HCT116 (cell line): ENCODE measurements at regions not wholly inside any gene's neighbourhood (a gene's known extent, or its start where the extent isn't known, plus 50 kb on each side); places are given as distances from the start of the nearest gene placed in this dataset.

Source experiments
- ATAC-seq: fragments of 200-7000 bp; cut with Tn5 transposase; 2 replicates; pipeline ENCODE4 v1.9.1; 2020; ENCODE audit warnings: mild to moderate bottlenecking, moderate library complexity
- BruUV-seq: library from RNA; stranded (reverse); fragments of 400-500 nt; replicated peaks from 2 replicates; lab custom pipeline; 2021; lab: Mats Ljungman, UMichigan
- CTCF ChIA-PET: fragments of 300-600 bp; sonication (Branson Sonifier 250); formaldehyde crosslinking; loops from one replicate; lab custom pipeline; 2021; ENCODE audit warnings: antibody characterized with exemption; lab: Charles Lee
- POLR2A ChIA-PET: fragments of 300-600, 350-600 bp; sonication (Branson Sonifier 250); formaldehyde crosslinking; loops from one replicate; lab custom pipeline; 2021; ENCODE audit warnings: antibody characterized with exemption; lab: Charles Lee
- RAD21 ChIA-PET, 2 experiments: fragments of 300-600 bp; sonication (Branson Sonifier 250); formaldehyde crosslinking; loops; one replicate each; lab custom pipeline; 2023; ENCODE audit warnings: low total read pairs in 2 of 2; ENCODE audit not compliant: uncharacterized antibody in 2 of 2, unreplicated experiment in 2 of 2, low non-redundant PET in 1 of 2; lab: Charles Lee
- DNase-seq: peaks from one replicate; pipeline ENCODE4 v3.0.0-alpha.2; 2010; ENCODE audit warnings: low read depth, low spot score
- H2AFZ ChIP-seq: fragments of 200-600 bp; shearing (Covaris generic), sonication (generic); 2 replicates; pipeline ENCODE4 v1.6.1; 2017; ENCODE audit warnings: low read depth, mixed run types, mixed read lengths, antibody characterized with exemption, low read length; ENCODE audit not compliant: poor library complexity, severe bottlenecking
- H3K27ac ChIP-seq: 2 replicates; pipeline ENCODE4 v1.5.1; 2012; ENCODE audit warnings: low read depth, low read length
- H3K27me3 ChIP-seq: fragments of 200-600 bp; sonication (generic); 2 replicates; pipeline ENCODE4 v1.6.1; 2016; ENCODE audit warnings: mixed run types, low read length, mixed read lengths; ENCODE audit not compliant: insufficient read depth
- H3K36me3 ChIP-seq, 2 experiments: fragments of 200-500 bp in 1 of 2; fragments of 200-600 bp in 1 of 2; sonication (Bioruptor generic) in 1 of 2; sonication (generic) in 1 of 2; 2 replicates each; pipeline versions ENCODE4 v1.5.1 to v1.6.1; 2014 to 2016; ENCODE audit warnings: low read length in 2 of 2, inconsistent platforms in 1 of 2, mixed read lengths in 1 of 2, mixed run types in 1 of 2; ENCODE audit not compliant: insufficient read depth in 2 of 2, control insufficient read depth in 1 of 2
- H3K4me1 ChIP-seq, 2 experiments: fragments of 200-600 bp in 1 of 2; sonication (generic) in 1 of 2; 2 replicates each; pipeline versions ENCODE4 v1.5.1 to v1.6.1; 2012 to 2017; ENCODE audit warnings: low read length in 2 of 2, inconsistent platforms in 1 of 2, mild to moderate bottlenecking in 1 of 2, mixed read lengths in 1 of 2, mixed run types in 1 of 2, moderate library complexity in 1 of 2; ENCODE audit not compliant: insufficient read depth in 2 of 2, control insufficient read depth in 1 of 2
- H3K4me2 ChIP-seq: fragments of 200-600 bp; sonication (generic); 2 replicates; pipeline ENCODE4 v1.6.1; 2017; ENCODE audit warnings: mixed run types, low read length, mixed read lengths
- H3K4me3 ChIP-seq, 2 experiments: fragments of 200-600 bp in 1 of 2; sonication (generic) in 1 of 2; replicated peaks in 1 of 2; 2 replicates each; pipeline ENCODE4 v1.5.1; 2011 to 2016; ENCODE audit warnings: low read length in 2 of 2, control low read depth in 1 of 2, low read depth in 1 of 2, mild to moderate bottlenecking in 1 of 2, mixed read lengths in 1 of 2, mixed run types in 1 of 2
- H3K79me2 ChIP-seq: fragments of 200-600 bp; sonication (generic); 2 replicates; pipeline ENCODE4 v1.6.1; 2017; ENCODE audit warnings: mild to moderate bottlenecking, mixed run types, low read length, moderate library complexity, mixed read lengths; ENCODE audit not compliant: insufficient read depth
- H3K9ac ChIP-seq: fragments of 200-600 bp; sonication (generic); 2 replicates; pipeline ENCODE4 v1.6.1; 2016; ENCODE audit warnings: low read length, mixed read lengths
- H3K9me2 ChIP-seq: fragments of 200-600 bp; sonication (generic), shearing (Covaris generic); 2 replicates; pipeline ENCODE4 v1.6.1; 2017; ENCODE audit warnings: mixed run types, mild to moderate bottlenecking, moderate library complexity; ENCODE audit not compliant: insufficient read depth
- H3K9me3 ChIP-seq, 2 experiments: fragments of 200-500 bp in 1 of 2; fragments of 200-600 bp in 1 of 2; sonication (Bioruptor generic) in 1 of 2; sonication (generic) in 1 of 2; 2 replicates each; pipeline ENCODE4 v1.6.1; 2014 to 2017; ENCODE audit warnings: low read length in 2 of 2, mixed read lengths in 2 of 2, inconsistent platforms in 1 of 2, low read depth in 1 of 2, mild to moderate bottlenecking in 1 of 2, mixed run types in 1 of 2, moderate library complexity in 1 of 2; ENCODE audit not compliant: control insufficient read depth in 1 of 2, insufficient read depth in 1 of 2
- H4K20me1 ChIP-seq: fragments of 200-600 bp; sonication (generic), shearing (Covaris generic); 2 replicates; pipeline ENCODE4 v1.6.1; 2017; ENCODE audit warnings: mixed run types, mild to moderate bottlenecking, moderate library complexity; ENCODE audit not compliant: insufficient read depth
- JUND ChIP-seq: IDR thresholded peaks from 2 replicates; pipeline ENCODE4 v1.6.1; 2012
- RAD21 ChIP-seq: IDR thresholded peaks from 2 replicates; pipeline ENCODE4 v1.6.1; 2012; ENCODE audit warnings: low read depth, mild to moderate bottlenecking
- SIN3A ChIP-seq: IDR thresholded peaks from 2 replicates; pipeline ENCODE4 v1.6.1; 2012; ENCODE audit warnings: low read depth
- TCF7L2 ChIP-seq: IDR thresholded peaks from 2 replicates; pipeline ENCODE4 v1.7.0; 2011; ENCODE audit warnings: borderline replicate concordance, inconsistent platforms; ENCODE audit not compliant: insufficient read depth, insufficient read length; ENCODE audit errors: extremely low read depth
- ZBTB33 ChIP-seq: IDR thresholded peaks from 2 replicates; pipeline ENCODE4 v1.6.1; 2011; ENCODE audit warnings: mild to moderate bottlenecking, low read length, moderate library complexity; ENCODE audit not compliant: insufficient replicate concordance; ENCODE audit errors: extremely low read depth
- intact Hi-C: fragments of 100-400 bp; cut with micrococcal nuclease; formaldehyde crosslinking; loops from 2 replicates; pipeline ENCODE4 v1.10.0; 2022
- TF ChIP-seq, protein P1 (sequence below): IDR thresholded peaks from 2 replicates; pipeline ENCODE4 v1.6.1; 2012
- TF ChIP-seq, protein P2 (sequence below): IDR thresholded peaks from 2 replicates; pipeline ENCODE4 v1.6.1; 2012; ENCODE audit warnings: low read depth

GRCh38 chr17:31609996-31610910 is 218.8 kb downstream of the RAB11FIP4 start:
- no peaks in the 10 kb centered on the region for H3K9me2 ChIP-seq
- POLR2A ChIA-PET = no interaction called here
- H3K27me3 ChIP-seq = no peaks in the 10 kb centered on the region
- CTCF ChIA-PET = no interaction called here
- no peaks in the 10 kb centered on the region for H3K4me1 ChIP-seq
- BruUV-seq = no TSS peak
- H3K9ac ChIP-seq = no peak overlapping the region
- no peak overlapping the region for H3K27ac ChIP-seq
- ATAC-seq = no peak
- H3K36me3 ChIP-seq = no peaks in the 10 kb centered on the region
- DNase-seq = no peak
- RAD21 ChIA-PET = no interaction called here
- H3K79me2 ChIP-seq = no peaks in the 10 kb centered on the region
- no peaks in the 10 kb centered on the region for H4K20me1 ChIP-seq
- H3K9me3 ChIP-seq = no peaks in the 10 kb centered on the region
- intact Hi-C loops = no loop called here
- H2AFZ ChIP-seq = no peak overlapping the region
- TF ChIP-seq ZBTB33 = no peak
- TF ChIP-seq, protein P1, sequence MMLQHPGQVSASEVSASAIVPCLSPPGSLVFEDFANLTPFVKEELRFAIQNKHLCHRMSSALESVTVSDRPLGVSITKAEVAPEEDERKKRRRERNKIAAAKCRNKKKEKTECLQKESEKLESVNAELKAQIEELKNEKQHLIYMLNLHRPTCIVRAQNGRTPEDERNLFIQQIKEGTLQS = no peak
- TF ChIP-seq, protein P2, sequence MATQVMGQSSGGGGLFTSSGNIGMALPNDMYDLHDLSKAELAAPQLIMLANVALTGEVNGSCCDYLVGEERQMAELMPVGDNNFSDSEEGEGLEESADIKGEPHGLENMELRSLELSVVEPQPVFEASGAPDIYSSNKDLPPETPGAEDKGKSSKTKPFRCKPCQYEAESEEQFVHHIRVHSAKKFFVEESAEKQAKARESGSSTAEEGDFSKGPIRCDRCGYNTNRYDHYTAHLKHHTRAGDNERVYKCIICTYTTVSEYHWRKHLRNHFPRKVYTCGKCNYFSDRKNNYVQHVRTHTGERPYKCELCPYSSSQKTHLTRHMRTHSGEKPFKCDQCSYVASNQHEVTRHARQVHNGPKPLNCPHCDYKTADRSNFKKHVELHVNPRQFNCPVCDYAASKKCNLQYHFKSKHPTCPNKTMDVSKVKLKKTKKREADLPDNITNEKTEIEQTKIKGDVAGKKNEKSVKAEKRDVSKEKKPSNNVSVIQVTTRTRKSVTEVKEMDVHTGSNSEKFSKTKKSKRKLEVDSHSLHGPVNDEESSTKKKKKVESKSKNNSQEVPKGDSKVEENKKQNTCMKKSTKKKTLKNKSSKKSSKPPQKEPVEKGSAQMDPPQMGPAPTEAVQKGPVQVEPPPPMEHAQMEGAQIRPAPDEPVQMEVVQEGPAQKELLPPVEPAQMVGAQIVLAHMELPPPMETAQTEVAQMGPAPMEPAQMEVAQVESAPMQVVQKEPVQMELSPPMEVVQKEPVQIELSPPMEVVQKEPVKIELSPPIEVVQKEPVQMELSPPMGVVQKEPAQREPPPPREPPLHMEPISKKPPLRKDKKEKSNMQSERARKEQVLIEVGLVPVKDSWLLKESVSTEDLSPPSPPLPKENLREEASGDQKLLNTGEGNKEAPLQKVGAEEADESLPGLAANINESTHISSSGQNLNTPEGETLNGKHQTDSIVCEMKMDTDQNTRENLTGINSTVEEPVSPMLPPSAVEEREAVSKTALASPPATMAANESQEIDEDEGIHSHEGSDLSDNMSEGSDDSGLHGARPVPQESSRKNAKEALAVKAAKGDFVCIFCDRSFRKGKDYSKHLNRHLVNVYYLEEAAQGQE = no peak
- TF ChIP-seq SIN3A = no peak
- TF ChIP-seq RAD21 = no peak
- TF ChIP-seq JUND = no peak
- TF ChIP-seq TCF7L2 = no peak
- H3K4me3 ChIP-seq = no peak overlapping the region
- no peak overlapping the region for H3K4me2 ChIP-seq
